Stimulated activated CD4-positive, alpha-beta T cell treated with anti-CD3 and anti-CD28 coated beads, Interleukin-4, amount 100 ng/mL, for 48 hours (primary cell): ENCODE measurements at regions not wholly inside any gene's neighbourhood (a gene's known extent, or its start where the extent isn't known, plus 50 kb on each side); places are given as distances from the start of the nearest gene placed in this dataset.

Experiments
- DNase-seq, 2 donors: peaks; one replicate each; pipeline ENCODE4 v3.0.0-alpha.2; 2020; ENCODE audit warnings: low read depth in 2 of 2

GRCh38 chr12:25009496-25010092 lies 60.7 kb upstream of the BCAT1 start:
- no peak for DNase-seq

- DNase-seq = no peak
Observed at GRCh38 chr12:25005376-25005775, 56.5 kb upstream of the BCAT1 start.

GRCh38 chr12:25004447-25004846 lies 55.5 kb upstream of the BCAT1 start:
- DNase-seq = no peak

- DNase-seq = no peak
Observed at GRCh38 chr12:25001311-25001710, 52.4 kb upstream of the BCAT1 start.
